MM.1S (cell line): ENCODE measurements at regions not wholly inside any gene's neighbourhood (a gene's known extent, or its start where the extent isn't known, plus 50 kb on each side); places are given as distances from the start of the nearest gene placed in this dataset.

Experiments
- CTCF ChIP-seq: fragments of 300-600 bp; sonication (generic); IDR thresholded peaks from 2 replicates; pipeline ENCODE4 v1.5.1; 2016; ENCODE audit warnings: antibody characterized with exemption, low read length, mixed read lengths
- EZH2 ChIP-seq: fragments of 300-600 bp; sonication (generic); optimal IDR thresholded peaks from 2 replicates; pipeline ENCODE3; 2017; ENCODE audit warnings: low read depth, mild to moderate bottlenecking, antibody characterized with exemption, low read length, mixed read lengths
- EZH2phosphoT487 ChIP-seq: fragments of 300-600 bp; sonication (generic); IDR thresholded peaks from 2 replicates; pipeline ENCODE4 v1.6.1; 2018; ENCODE audit warnings: antibody characterized with exemption, low read length

- TF ChIP-seq CTCF (no peak), EZH2 (no peak), EZH2phosphoT487 (no peak)
Observed at GRCh38 chr5:22958462-22959262, 105.5 kb upstream of the CDH12 start.
